Right lobe of liver (tissue), 4 donors: ENCODE measurements at regions not wholly inside any gene's neighbourhood (a gene's known extent, or its start where the extent isn't known, plus 50 kb on each side); places are given as distances from the start of the nearest gene placed in this dataset.

Source experiments
- CTCF ChIP-seq, 4 donors: fragments of 200-600 bp in 3 of 4; fragments of 450-650 bp in 1 of 4; IDR thresholded peaks; one replicate each; pipeline versions ENCODE4 v1.5.1 to v1.8.0; 2016 to 2022; ENCODE audit warnings: antibody characterized with exemption in 4 of 4, mild to moderate bottlenecking in 2 of 4
- POLR2A ChIP-seq: fragments of 450-650 bp; IDR thresholded peaks from one replicate; pipeline ENCODE4 v1.6.1; 2017; ENCODE audit warnings: antibody characterized with exemption, mild to moderate bottlenecking
- donor health status: DM: no; HTN: no; CAD: no.
- donor health status: DM: no; HTN: no; CAD: no.
- donor health status: DM: no; HTN: yes; CAD: no.

DNA sequence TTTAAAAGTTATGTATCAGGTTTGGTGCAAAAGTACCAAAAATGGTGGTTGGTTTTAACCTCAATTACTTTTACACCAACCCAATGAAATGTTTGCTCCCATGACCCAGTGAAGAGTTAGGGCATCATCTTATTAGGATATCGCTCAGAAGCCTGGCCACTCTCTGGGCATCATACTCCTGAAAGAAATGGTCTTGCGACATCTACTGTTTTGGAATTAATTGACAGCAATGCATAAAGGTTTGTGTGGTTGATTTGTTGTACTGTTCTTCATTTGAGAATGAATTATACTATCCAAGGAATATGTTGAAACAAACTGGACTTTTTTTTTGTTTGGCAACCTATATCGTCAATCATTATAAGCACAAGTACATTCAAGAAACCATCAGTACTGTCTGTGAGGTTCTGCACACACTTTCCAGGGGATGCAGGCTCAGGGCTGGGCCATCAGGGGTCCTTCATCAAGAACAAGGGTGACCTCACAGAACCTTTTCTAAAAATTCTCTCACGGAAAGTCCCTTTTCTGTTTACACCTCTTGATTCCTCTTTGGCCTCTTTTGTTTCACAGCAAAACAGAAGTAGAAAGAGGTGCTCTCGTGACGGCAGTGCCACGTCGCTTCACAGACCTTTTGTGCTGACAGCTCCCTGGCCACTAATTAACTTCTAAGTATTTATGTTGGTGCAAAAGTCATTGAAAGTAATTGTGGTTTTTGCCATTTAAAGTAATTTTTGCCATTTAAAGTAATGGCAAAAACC is 117.2 kb upstream of the KLF6 start:
- TF ChIP-seq CTCF (IDR thresholded peaks at IDR 0.05): no peak
- TF ChIP-seq POLR2A: no peak
